H1 (cell line): ENCODE measurements at regions not wholly inside any gene's neighbourhood (a gene's known extent, or its start where the extent isn't known, plus 50 kb on each side); places are given as distances from the start of the nearest gene placed in this dataset.

Experiments used
- CTCF ChIP-seq, 3 experiments: IDR thresholded peaks; 1 replicate in 2 of 3; 2 replicates in 1 of 3; pipeline versions ENCODE4 v1.5.1 to v1.6.1; 2011; ENCODE audit warnings: low read length in 3 of 3, mild to moderate bottlenecking in 3 of 3, inconsistent platforms in 2 of 3, low read depth in 1 of 3, moderate library complexity in 1 of 3; ENCODE audit not compliant: insufficient read depth in 1 of 3; ENCODE audit errors: control extremely low read depth in 1 of 3
- GABPA ChIP-seq: IDR thresholded peaks from 2 replicates; pipeline ENCODE4 v1.6.1; 2011; ENCODE audit warnings: mild to moderate bottlenecking, low read length, moderate library complexity, borderline replicate concordance; ENCODE audit not compliant: insufficient read depth
- JUND ChIP-seq: IDR thresholded peaks from 2 replicates; pipeline ENCODE4 v1.6.1; 2011; ENCODE audit warnings: mild to moderate bottlenecking, improper control_type of control experiment, low read length
- POLR2A ChIP-seq, 2 experiments: IDR thresholded peaks; 1 replicate in 1 of 2; 2 replicates in 1 of 2; pipeline ENCODE4 v1.6.1; 2011; ENCODE audit warnings: low read depth in 2 of 2, low read length in 2 of 2, mild to moderate bottlenecking in 2 of 2; ENCODE audit errors: control extremely low read depth in 1 of 2
- POLR2AphosphoS5 ChIP-seq: IDR thresholded peaks from 2 replicates; pipeline ENCODE4 v1.6.1; 2011; ENCODE audit warnings: low read depth, low read length
- RAD21 ChIP-seq, 2 experiments: IDR thresholded peaks in 1 of 2; conservative IDR thresholded peaks in 1 of 2; 2 replicates each; pipeline ENCODE4 v1.6.1; 2011; ENCODE audit warnings: low read depth in 2 of 2, low read length in 2 of 2, improper control_type of control experiment in 1 of 2, inconsistent platforms in 1 of 2, mild to moderate bottlenecking in 1 of 2, moderate library complexity in 1 of 2
- RFX5 ChIP-seq: IDR thresholded peaks from 2 replicates; pipeline ENCODE4 v1.6.1; 2011; ENCODE audit warnings: low read depth, low read length, improper control_type of control experiment, borderline replicate concordance
- TAF1 ChIP-seq: IDR thresholded peaks from 2 replicates; pipeline ENCODE4 v1.6.1; 2011; ENCODE audit warnings: mild to moderate bottlenecking, low read depth, low read length

DNA sequence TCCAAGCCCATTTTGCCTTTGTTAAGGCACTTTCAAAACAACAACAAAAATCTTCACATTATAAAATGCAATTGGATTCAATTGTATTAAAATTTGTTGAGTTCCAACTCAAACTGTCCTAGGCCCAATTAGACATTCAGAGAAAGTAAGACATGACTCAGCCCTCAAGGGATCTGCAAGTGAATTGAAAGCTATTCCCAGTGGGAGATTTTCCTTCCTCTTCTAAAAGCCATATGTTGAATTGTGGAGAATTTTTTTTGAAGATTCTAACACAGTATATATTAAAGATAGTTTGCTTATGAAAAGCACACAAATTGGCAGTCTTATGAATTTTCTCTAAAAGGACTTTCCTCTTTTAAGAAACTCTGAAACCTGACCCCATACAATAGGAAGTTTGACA lies 268.0 kb upstream of the PARD3B start:
- TF ChIP-seq RAD21 (IDR thresholded peaks at IDR 0.05 in 1 of 2, conservative IDR thresholded peaks at IDR 0.05 in 1 of 2; ENCODE audit: low read depth in 2 of 2, low read length in 2 of 2) (no peak), POLR2A (IDR thresholded peaks at IDR 0.05; ENCODE audit: control extremely low read depth in 1 of 2, low read depth in 2 of 2, low read length in 2 of 2) (no peak), CTCF (IDR thresholded peaks at IDR 0.05; ENCODE audit: control extremely low read depth in 1 of 3, insufficient read depth in 1 of 3, low read depth in 1 of 3, low read length in 3 of 3) (no peak), RFX5 (no peak), JUND (no peak), TAF1 (no peak), GABPA (no peak), POLR2AphosphoS5 (no peak)
